ENCODE measurements at regions not wholly inside any gene's neighbourhood (a gene's known extent, or its start where the extent isn't known, plus 50 kb on each side); places are given as distances from the start of the nearest gene placed in this dataset.
A peak's percentile ranks its signal among the peaks of the same experiment; 100 is the strongest.

DNA sequence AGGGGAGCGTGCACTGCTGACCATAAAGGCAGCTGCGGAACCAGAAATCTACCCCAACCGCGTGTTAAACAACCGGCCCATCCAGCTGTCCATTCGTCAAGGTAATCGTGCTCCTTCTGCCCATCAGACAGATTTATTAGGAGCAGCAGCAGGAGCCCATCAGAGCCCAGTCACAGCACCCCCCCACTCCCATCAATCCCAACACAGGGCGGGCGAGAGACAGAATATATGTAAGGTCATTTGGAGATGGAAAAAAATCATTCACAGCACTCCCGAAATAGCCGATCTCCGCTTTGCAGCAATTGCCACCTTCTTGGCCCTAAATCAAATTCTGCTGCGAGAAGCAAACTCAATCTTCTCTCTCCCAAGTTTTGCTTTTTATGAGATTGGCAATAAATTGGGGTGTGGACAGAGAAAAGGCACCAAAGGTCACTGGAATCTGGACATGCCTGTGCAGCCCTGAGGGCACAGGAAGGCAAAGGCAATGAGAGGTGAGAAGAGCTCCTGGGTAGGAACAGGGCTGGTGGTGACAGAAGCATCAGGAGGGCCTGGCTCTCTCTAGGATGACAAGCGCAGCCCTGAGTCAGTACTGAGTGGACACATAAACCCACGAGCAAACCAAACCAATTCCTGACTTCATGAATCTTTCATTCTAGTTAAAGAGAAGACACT lies 145.0 kb upstream of the ZMIZ1 start:
- DNase-seq, result no peak
- Histone ChIP-seq H4K5ac (ENCODE audit: low read length) (no peak overlapping the region), H3K4me3 (ENCODE audit: low read length) (no peak overlapping the region), H3K9ac (ENCODE audit: low read length) (no peak overlapping the region), H3K23ac (ENCODE audit: low read length) (no peak overlapping the region), H3K27me3 (ENCODE audit: insufficient read depth, low read length, poor library complexity) (no peaks in the 10 kb centered on the region), H2BK5ac (ENCODE audit: low read length) (no peak overlapping the region), H2AK5ac (ENCODE audit: low read length) (no peak overlapping the region), H3K79me2 (ENCODE audit: control insufficient read depth, insufficient read depth, low read length) (no peaks in the 10 kb centered on the region), H3K36me3 (ENCODE audit: control insufficient read depth, insufficient read depth, low read length) (no peaks in the 10 kb centered on the region), H3K4ac (ENCODE audit: low read depth, low read length) (no peak overlapping the region), H3K4me2 (ENCODE audit: low read length) (no peak overlapping the region), H4K8ac (ENCODE audit: low read depth, low read length) (no peak overlapping the region), H2BK15ac (replicated peaks; ENCODE audit: low read depth) (no peak overlapping the region), H3K79me1 (ENCODE audit: low read length) (no peaks in the 10 kb centered on the region), H2BK120ac (ENCODE audit: low read depth, low read length) (no peak overlapping the region), H3K18ac (ENCODE audit: low read length) (no peak overlapping the region), H3K27ac (ENCODE audit: low read depth, low read length) (no peak overlapping the region), H3K56ac (ENCODE audit: low read length) (peak overlapping the region; percentile 60), H3K4me1 (ENCODE audit: control insufficient read depth, low read depth, low read length) (peaks cover 5% of the 10 kb centered on the region)
- no CpG with 5 or more reads among the region's 15 CpGs for WGBS (ENCODE audit: extremely low coverage, insufficient coverage, low lambda C conversion rate)

DNA sequence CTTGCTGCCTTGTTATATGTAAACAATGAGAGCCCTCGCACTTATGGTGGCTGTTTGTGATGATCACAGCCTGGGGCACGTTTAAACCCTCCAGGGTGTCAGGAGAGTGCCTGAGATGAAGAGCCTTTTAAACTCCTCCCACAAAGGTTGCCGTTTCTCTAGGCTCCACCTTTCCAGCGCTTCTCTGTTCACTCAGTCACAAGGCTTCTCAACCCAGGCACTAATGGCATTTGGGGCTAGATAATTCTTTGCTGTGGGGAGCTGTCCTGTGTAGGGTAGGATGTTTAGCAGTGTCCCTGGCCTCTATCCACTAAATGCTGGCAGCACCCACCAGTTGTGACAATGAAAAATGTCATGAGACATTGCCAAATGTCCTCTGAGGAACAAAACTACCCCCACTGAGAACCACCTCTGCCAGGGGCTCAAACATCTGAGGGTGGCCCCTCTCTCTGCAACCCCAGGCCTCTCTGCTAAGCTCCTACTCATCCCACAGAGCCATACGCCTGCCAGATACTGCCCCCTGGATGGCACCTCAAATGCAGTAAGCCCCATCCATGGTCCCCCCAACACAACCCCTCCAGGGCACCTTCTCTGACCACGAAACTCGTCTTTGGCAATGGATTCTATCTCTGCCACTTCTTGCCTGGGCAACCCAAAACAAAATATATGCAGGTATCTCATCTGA lies 144.3 kb upstream of the ZMIZ1 start:
- H3K27ac ChIP-seq (ENCODE audit: low read depth, low read length), result no peak overlapping the region
- no CpG with 5 or more reads among the region's 7 CpGs for WGBS (ENCODE audit: extremely low coverage, insufficient coverage, low lambda C conversion rate)
- H4K5ac ChIP-seq (ENCODE audit: low read length), result no peak overlapping the region
- no peak overlapping the region for H2BK15ac ChIP-seq (replicated peaks; ENCODE audit: low read depth)
- H3K23ac ChIP-seq (ENCODE audit: low read length), result no peak overlapping the region
- H3K4ac ChIP-seq (ENCODE audit: low read depth, low read length), result no peak overlapping the region
- H3K4me1 ChIP-seq (ENCODE audit: control insufficient read depth, low read depth, low read length), result peaks cover 5% of the 10 kb centered on the region
- H3K27me3 ChIP-seq (ENCODE audit: insufficient read depth, low read length, poor library complexity), result no peaks in the 10 kb centered on the region
- no peak overlapping the region for H3K4me2 ChIP-seq (ENCODE audit: low read length)
- H3K56ac ChIP-seq (ENCODE audit: low read length), result no peak overlapping the region
- H2BK120ac ChIP-seq (ENCODE audit: low read depth, low read length), result no peak overlapping the region
- H3K36me3 ChIP-seq (ENCODE audit: control insufficient read depth, insufficient read depth, low read length), result no peaks in the 10 kb centered on the region
- H3K79me1 ChIP-seq (ENCODE audit: low read length), result no peaks in the 10 kb centered on the region
- no peaks in the 10 kb centered on the region for H3K79me2 ChIP-seq (ENCODE audit: control insufficient read depth, insufficient read depth, low read length)
- no peak overlapping the region for H3K18ac ChIP-seq (ENCODE audit: low read length)
- no peak overlapping the region for H2BK5ac ChIP-seq (ENCODE audit: low read length)
- H3K4me3 ChIP-seq (ENCODE audit: low read length), result no peak overlapping the region
- H3K9ac ChIP-seq (ENCODE audit: low read length), result no peak overlapping the region
- H2AK5ac ChIP-seq (ENCODE audit: low read length), result no peak overlapping the region
- H4K8ac ChIP-seq (ENCODE audit: low read depth, low read length), result no peak overlapping the region
- peak; percentile 48 for DNase-seq

DNA sequence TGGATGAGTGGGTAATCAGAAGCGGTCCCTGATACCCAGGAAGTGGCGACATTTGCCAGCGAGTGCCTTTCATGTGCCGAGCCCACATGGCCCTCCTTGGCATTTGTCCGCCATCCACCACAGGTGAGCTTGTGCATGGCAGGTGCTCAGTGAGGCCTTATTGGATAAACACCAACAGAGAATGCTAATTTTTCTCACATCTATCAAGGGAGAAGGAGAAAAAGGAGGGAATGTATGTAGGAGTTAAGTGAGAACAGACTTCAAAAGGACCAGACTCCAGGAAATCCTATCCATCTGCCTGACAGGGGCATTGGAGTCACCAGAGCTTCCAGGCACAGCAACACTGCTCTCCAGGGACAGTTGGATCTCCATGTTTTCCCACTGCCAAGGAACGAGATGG lies 143.5 kb upstream of the ZMIZ1 start:
- H2BK5ac ChIP-seq (ENCODE audit: low read length), result no peak overlapping the region
- no peak overlapping the region for H3K4ac ChIP-seq (ENCODE audit: low read depth, low read length)
- no peak overlapping the region for H2BK15ac ChIP-seq (replicated peaks; ENCODE audit: low read depth)
- WGBS (ENCODE audit: extremely low coverage, insufficient coverage, low lambda C conversion rate), result no CpG with 5 or more reads among the region's 6 CpGs
- H4K5ac ChIP-seq (ENCODE audit: low read length), result no peak overlapping the region
- no peaks in the 10 kb centered on the region for H3K79me1 ChIP-seq (ENCODE audit: low read length)
- no peak overlapping the region for H2BK120ac ChIP-seq (ENCODE audit: low read depth, low read length)
- no peak overlapping the region for H3K4me2 ChIP-seq (ENCODE audit: low read length)
- no peaks in the 10 kb centered on the region for H3K79me2 ChIP-seq (ENCODE audit: control insufficient read depth, insufficient read depth, low read length)
- H3K4me1 ChIP-seq (ENCODE audit: control insufficient read depth, low read depth, low read length), result peaks cover 5% of the 10 kb centered on the region
- no peak overlapping the region for H3K27ac ChIP-seq (ENCODE audit: low read depth, low read length)
- DNase-seq, result no peak
- H3K23ac ChIP-seq (ENCODE audit: low read length), result no peak overlapping the region
- H3K18ac ChIP-seq (ENCODE audit: low read length), result no peak overlapping the region
- H3K36me3 ChIP-seq (ENCODE audit: control insufficient read depth, insufficient read depth, low read length), result no peaks in the 10 kb centered on the region
- no peaks in the 10 kb centered on the region for H3K27me3 ChIP-seq (ENCODE audit: insufficient read depth, low read length, poor library complexity)
- H3K9ac ChIP-seq (ENCODE audit: low read length), result no peak overlapping the region
- no peak overlapping the region for H3K4me3 ChIP-seq (ENCODE audit: low read length)
- no peak overlapping the region for H3K56ac ChIP-seq (ENCODE audit: low read length)
- no peak overlapping the region for H4K8ac ChIP-seq (ENCODE audit: low read depth, low read length)
- no peak overlapping the region for H2AK5ac ChIP-seq (ENCODE audit: low read length)

GRCh38 chr10:78925800-78926319 lies 142.9 kb upstream of the ZMIZ1 start:
- H2BK15ac ChIP-seq (replicated peaks; ENCODE audit: low read depth), result no peak overlapping the region
- no peak overlapping the region for H4K8ac ChIP-seq (ENCODE audit: low read depth, low read length)
- no peak overlapping the region for H2BK5ac ChIP-seq (ENCODE audit: low read length)
- no peaks in the 10 kb centered on the region for H3K27me3 ChIP-seq (ENCODE audit: insufficient read depth, low read length, poor library complexity)
- H3K23ac ChIP-seq (ENCODE audit: low read length), result no peak overlapping the region
- no peak overlapping the region for H3K4me2 ChIP-seq (ENCODE audit: low read length)
- H3K27ac ChIP-seq (ENCODE audit: low read depth, low read length), result no peak overlapping the region
- DNase-seq, result no peak
- H3K79me1 ChIP-seq (ENCODE audit: low read length), result no peaks in the 10 kb centered on the region
- no peaks in the 10 kb centered on the region for H3K36me3 ChIP-seq (ENCODE audit: control insufficient read depth, insufficient read depth, low read length)
- H3K4me3 ChIP-seq (ENCODE audit: low read length), result no peak overlapping the region
- H3K79me2 ChIP-seq (ENCODE audit: control insufficient read depth, insufficient read depth, low read length), result no peaks in the 10 kb centered on the region
- no CpG with 5 or more reads among the region's 6 CpGs for WGBS (ENCODE audit: extremely low coverage, insufficient coverage, low lambda C conversion rate)
- H3K56ac ChIP-seq (ENCODE audit: low read length), result no peak overlapping the region
- H2AK5ac ChIP-seq (ENCODE audit: low read length), result no peak overlapping the region
- no peak overlapping the region for H3K9ac ChIP-seq (ENCODE audit: low read length)
- H4K5ac ChIP-seq (ENCODE audit: low read length), result no peak overlapping the region
- H3K18ac ChIP-seq (ENCODE audit: low read length), result no peak overlapping the region
- peaks cover 5% of the 10 kb centered on the region for H3K4me1 ChIP-seq (ENCODE audit: control insufficient read depth, low read depth, low read length)
- no peak overlapping the region for H3K4ac ChIP-seq (ENCODE audit: low read depth, low read length)
- no peak overlapping the region for H2BK120ac ChIP-seq (ENCODE audit: low read depth, low read length)

DNA sequence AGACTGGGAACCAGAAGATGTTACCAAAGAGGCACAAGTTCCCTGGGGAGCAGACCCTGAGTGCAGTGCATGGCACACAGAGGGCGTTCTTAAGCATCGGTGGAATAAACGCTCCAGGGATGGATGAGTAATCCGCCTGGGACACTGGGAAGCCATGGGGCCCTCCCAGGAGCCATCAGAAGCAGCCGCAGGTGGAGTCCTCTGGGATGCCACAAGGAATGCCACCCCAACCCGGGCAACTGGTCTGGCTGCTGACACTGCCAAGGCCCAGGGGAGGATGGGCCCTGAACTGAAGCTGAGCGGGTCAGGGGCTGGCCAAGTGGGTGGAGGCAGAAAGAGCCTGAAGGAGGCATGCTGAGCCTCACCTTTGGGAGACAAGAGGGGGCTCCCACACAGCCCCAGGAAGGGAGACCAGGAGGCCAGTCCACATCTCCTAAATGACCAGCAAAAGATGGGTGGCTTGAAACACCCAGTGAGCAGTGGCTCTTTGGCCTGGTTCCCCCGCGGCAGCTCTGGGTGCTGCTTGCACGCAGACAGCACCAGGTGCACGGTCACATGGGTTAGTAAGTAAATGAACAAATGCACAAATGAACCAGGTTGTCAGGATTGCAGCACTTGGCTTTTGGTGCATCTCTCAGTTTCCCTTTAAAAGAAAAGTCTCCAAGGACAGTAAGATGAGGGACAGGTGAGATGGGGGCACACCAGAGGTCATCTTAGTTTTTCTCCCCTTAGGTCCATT lies 141.3 kb upstream of the ZMIZ1 start:
- Histone ChIP-seq H2BK120ac (ENCODE audit: low read depth, low read length) (no peak overlapping the region), H3K56ac (ENCODE audit: low read length) (no peak overlapping the region), H3K23ac (ENCODE audit: low read length) (no peak overlapping the region), H3K79me2 (ENCODE audit: control insufficient read depth, insufficient read depth, low read length) (no peaks in the 10 kb centered on the region), H3K4me1 (ENCODE audit: control insufficient read depth, low read depth, low read length) (peaks cover 15% of the 10 kb centered on the region), H3K18ac (ENCODE audit: low read length) (no peak overlapping the region), H3K79me1 (ENCODE audit: low read length) (no peaks in the 10 kb centered on the region), H3K4me2 (ENCODE audit: low read length) (no peak overlapping the region), H4K5ac (ENCODE audit: low read length) (no peak overlapping the region), H3K4me3 (ENCODE audit: low read length) (no peak overlapping the region), H4K8ac (ENCODE audit: low read depth, low read length) (no peak overlapping the region), H2AK5ac (ENCODE audit: low read length) (no peak overlapping the region), H3K4ac (ENCODE audit: low read depth, low read length) (no peak overlapping the region), H2BK5ac (ENCODE audit: low read length) (no peak overlapping the region), H3K9ac (ENCODE audit: low read length) (no peak overlapping the region), H3K27me3 (ENCODE audit: insufficient read depth, low read length, poor library complexity) (no peaks in the 10 kb centered on the region), H3K27ac (ENCODE audit: low read depth, low read length) (no peak overlapping the region), H3K36me3 (ENCODE audit: control insufficient read depth, insufficient read depth, low read length) (no peaks in the 10 kb centered on the region), H2BK15ac (replicated peaks; ENCODE audit: low read depth) (no peak overlapping the region)
- WGBS (ENCODE audit: extremely low coverage, insufficient coverage, low lambda C conversion rate), result no CpG with 5 or more reads among the region's 11 CpGs
- DNase-seq, result no peak

Data from mesendoderm (in vitro differentiated cells).